Gastroesophageal sphincter (tissue), 4 donors: ENCODE measurements at regions not wholly inside any gene's neighbourhood (a gene's known extent, or its start where the extent isn't known, plus 50 kb on each side); places are given as distances from the start of the nearest gene placed in this dataset.

Experiments used
- ATAC-seq: fragments of 150-250 bp; one replicate; pipeline ENCODE4 v1.9.1; 2016; ENCODE audit warnings: mild to moderate bottlenecking, moderate library complexity
- H3K27ac ChIP-seq, 4 donors: fragments of 200-600 bp; sonication (generic) in 3 of 4; 1 replicate in 3 of 4; 2 replicates in 1 of 4; pipeline ENCODE4 v1.5.1; 2016 to 2019
- H3K27me3 ChIP-seq: fragments of 200-600 bp; sonication (generic); one replicate; pipeline ENCODE4 v1.5.1; 2019
- H3K36me3 ChIP-seq, 2 donors: fragments of 200-600 bp; sonication (generic); one replicate each; pipeline ENCODE4 v1.5.1; 2019; ENCODE audit warnings: control low read depth in 1 of 2
- H3K4me1 ChIP-seq, 3 donors: fragments of 200-600 bp; sonication (generic); 1 replicate in 2 of 3; 2 replicates in 1 of 3; pipeline ENCODE4 v1.5.1; 2016 to 2019; ENCODE audit warnings: control low read depth in 2 of 3
- H3K4me3 ChIP-seq, 2 donors: fragments of 200-600 bp; sonication (generic); one replicate each; pipeline ENCODE4 v1.5.1; 2019; ENCODE audit warnings: mild to moderate bottlenecking in 1 of 2, moderate library complexity in 1 of 2
- H3K9me3 ChIP-seq, 3 donors: fragments of 200-600 bp; sonication (generic); one replicate each; pipeline ENCODE4 v1.5.1; 2017 to 2019; ENCODE audit warnings: control low read depth in 2 of 3
- EP300 ChIP-seq: sonication (generic); formaldehyde crosslinking; IDR thresholded peaks from one replicate; pipeline ENCODE4 v1.6.1; 2017; ENCODE audit warnings: antibody characterized with exemption, mild to moderate bottlenecking
- POLR2A ChIP-seq, 2 donors: fragments of 450-650 bp; IDR thresholded peaks; one replicate each; pipeline ENCODE4 v1.6.1; 2017; ENCODE audit warnings: antibody characterized with exemption in 2 of 2, mild to moderate bottlenecking in 2 of 2, moderate library complexity in 1 of 2
- POLR2AphosphoS5 ChIP-seq: sonication (generic); formaldehyde crosslinking; IDR thresholded peaks from one replicate; pipeline ENCODE4 v1.6.1; 2017; ENCODE audit warnings: antibody characterized with exemption
- WGBS, 2 donors: methylation state at CpG; one replicate each; pipeline ENCODE4 v1.1.5; 2018; ENCODE audit warnings: low coverage in 1 of 2; 5-methylcytosine and 5-hydroxymethylcytosine counted together
- TF ChIP-seq, protein P1 (sequence below), 4 experiments: fragments of 200-600 bp in 2 of 4; fragments of 450-650 bp in 2 of 4; sonication (generic) in 1 of 4; IDR thresholded peaks; one replicate each; pipeline ENCODE4 v1.5.1; 2017 to 2019; ENCODE audit warnings: antibody characterized with exemption in 4 of 4, mild to moderate bottlenecking in 2 of 4, moderate library complexity in 2 of 4

DNA sequence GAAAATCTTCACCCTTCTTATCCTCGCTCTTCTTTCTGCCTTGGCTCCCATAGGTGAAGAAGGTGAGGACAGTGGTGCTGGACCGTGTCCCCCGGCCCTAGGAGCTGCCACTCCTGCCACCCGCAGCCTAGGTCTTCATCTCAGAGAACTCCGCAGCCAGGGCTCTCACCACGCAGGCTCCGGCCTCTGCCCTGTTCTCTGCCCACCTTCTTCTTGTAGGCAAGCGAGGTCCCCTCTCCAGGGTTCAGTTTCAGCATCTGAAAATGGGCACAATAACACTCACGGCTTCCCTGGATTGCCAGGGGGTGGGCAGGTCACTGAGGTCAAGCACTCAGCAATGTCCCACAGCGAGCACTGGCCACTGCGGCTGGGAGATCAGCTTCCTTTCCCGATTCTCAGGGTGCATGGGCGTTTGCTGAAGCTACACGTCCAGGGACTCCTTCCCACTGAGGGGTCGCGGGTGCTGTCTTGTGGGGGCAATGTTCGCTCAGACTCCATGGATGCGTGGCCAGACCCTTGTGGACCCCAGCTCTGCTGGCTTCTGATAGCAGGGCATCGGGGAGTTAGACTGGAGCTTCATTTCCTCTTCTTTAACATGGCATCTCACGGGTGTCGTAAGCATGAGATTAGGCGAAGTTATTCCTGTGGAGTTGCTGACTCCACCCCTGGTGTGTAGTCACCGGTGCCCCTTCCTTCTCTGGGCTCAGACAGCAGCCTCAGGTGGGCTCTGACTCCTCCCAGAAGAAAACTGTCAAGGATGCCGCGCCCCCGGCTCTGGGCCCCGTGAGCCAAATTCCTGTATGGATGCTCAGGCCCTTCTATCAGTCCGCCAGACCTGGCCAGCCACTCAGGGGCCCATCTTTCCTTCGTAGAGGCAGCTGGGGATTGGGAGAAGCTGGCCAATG lies 145.1 kb upstream of the IRX2 start:
- ATAC-seq: no peak
- Histone ChIP-seq H3K27ac (no peak overlapping the region), H3K9me3 (peaks cover 0 to 16% (median 0%) of the 10 kb centered on the region in 3 donors), H3K36me3 (no peaks in the 10 kb centered on the region), H3K27me3 (no peaks in the 10 kb centered on the region), H3K4me1 (no peaks in the 10 kb centered on the region), H3K4me3 (no peak overlapping the region)
- no peak for TF ChIP-seq POLR2A (IDR thresholded peaks at IDR 0.05)
- TF ChIP-seq POLR2AphosphoS5: no peak
- TF ChIP-seq, protein P1, sequence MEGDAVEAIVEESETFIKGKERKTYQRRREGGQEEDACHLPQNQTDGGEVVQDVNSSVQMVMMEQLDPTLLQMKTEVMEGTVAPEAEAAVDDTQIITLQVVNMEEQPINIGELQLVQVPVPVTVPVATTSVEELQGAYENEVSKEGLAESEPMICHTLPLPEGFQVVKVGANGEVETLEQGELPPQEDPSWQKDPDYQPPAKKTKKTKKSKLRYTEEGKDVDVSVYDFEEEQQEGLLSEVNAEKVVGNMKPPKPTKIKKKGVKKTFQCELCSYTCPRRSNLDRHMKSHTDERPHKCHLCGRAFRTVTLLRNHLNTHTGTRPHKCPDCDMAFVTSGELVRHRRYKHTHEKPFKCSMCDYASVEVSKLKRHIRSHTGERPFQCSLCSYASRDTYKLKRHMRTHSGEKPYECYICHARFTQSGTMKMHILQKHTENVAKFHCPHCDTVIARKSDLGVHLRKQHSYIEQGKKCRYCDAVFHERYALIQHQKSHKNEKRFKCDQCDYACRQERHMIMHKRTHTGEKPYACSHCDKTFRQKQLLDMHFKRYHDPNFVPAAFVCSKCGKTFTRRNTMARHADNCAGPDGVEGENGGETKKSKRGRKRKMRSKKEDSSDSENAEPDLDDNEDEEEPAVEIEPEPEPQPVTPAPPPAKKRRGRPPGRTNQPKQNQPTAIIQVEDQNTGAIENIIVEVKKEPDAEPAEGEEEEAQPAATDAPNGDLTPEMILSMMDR (IDR thresholded peaks at IDR 0.05): no peak
- TF ChIP-seq EP300: no peak
- 63 to 91% methylated on average over 5 to 15 of the region's 29 CpGs for WGBS, 2 donors

DNA sequence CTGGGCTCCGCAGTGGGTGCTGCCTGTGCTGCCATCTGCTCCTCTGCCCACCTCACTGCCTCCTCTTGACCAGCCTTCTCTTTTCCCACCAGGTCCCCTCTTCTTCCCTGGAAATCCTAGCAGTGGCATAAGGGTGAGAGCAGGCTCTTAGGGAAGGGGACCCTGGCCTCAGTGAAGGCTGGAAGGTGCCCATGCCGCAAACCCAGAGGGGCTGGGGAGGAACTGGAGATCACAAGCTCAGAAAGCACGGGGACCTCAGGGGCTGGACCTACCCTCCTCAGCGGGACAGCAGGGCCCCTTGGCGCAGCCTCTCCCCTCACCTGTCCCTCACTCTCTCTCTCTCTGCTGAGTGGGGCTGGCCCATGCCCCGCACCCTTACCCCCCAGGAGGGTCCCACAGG lies 144.4 kb upstream of the IRX2 start:
- WGBS, 2 donors: 92% methylated on average over 4 of the region's 6 CpGs; no CpG with 5 or more reads in 1 of the 2 donors
- H3K27ac ChIP-seq: no peak overlapping the region
- H3K36me3 ChIP-seq: no peaks in the 10 kb centered on the region
- TF ChIP-seq, protein P1 (IDR thresholded peaks at IDR 0.05): no peak
- no peak for TF ChIP-seq EP300
- no peak for TF ChIP-seq POLR2AphosphoS5
- no peak for TF ChIP-seq POLR2A (IDR thresholded peaks at IDR 0.05)
- no peak overlapping the region for H3K4me3 ChIP-seq
- no peaks in the 10 kb centered on the region for H3K27me3 ChIP-seq
- no peak for ATAC-seq
- H3K9me3 ChIP-seq: peaks cover 0 to 12% (median 0%) of the 10 kb centered on the region in 3 donors
- no peaks in the 10 kb centered on the region for H3K4me1 ChIP-seq

DNA sequence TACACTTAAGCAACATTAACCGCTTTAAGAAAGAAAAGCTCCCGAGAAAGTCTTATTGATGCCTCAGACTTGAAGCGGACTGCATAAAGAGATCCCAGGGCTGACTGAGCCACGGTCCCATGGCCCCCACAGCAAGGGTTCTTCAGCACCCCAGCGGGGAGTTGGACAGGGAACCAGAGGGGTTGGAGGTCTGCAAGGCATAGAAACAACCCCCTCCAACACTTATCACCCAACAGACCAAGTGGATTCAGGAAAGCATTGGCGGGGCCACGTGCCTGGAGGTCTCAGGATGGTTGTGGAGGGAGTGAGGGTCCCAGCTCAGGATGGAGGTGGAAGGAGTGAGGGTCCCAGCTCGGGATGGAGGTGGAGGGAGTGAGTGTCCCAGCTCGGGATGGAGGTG lies 143.7 kb upstream of the IRX2 start:
- TF ChIP-seq, protein P1 (IDR thresholded peaks at IDR 0.05): no peak
- TF ChIP-seq EP300 (no peak), POLR2AphosphoS5 (no peak), POLR2A (IDR thresholded peaks at IDR 0.05) (no peak)
- WGBS, 2 donors: 77% methylated on average over 6 of the region's 9 CpGs; no CpG with 5 or more reads in 1 of the 2 donors
- Histone ChIP-seq H3K27ac (no peak overlapping the region), H3K27me3 (no peaks in the 10 kb centered on the region), H3K4me1 (no peaks in the 10 kb centered on the region), H3K9me3 (peaks cover 0 to 12% (median 0%) of the 10 kb centered on the region in 3 donors), H3K4me3 (no peak overlapping the region), H3K36me3 (no peaks in the 10 kb centered on the region)
- no peak for ATAC-seq

DNA sequence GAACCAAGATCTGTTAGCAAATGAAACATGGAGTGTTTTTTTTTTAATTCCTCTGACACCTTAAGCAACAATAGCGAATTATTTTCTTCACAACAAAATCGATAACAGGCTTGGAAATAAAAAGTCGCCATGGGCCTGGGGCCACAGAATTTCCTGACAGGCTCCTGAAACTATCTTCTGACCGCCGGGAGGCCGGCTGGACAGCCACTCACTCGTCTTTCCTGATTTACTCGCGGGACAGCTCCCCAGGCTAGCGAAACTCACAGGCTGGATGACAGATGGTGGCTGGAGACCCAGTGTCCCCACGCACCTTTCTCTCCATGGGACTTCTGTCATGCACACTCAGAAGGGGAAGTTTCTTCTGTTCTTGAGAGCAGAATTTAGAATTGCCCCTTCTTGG lies 143.3 kb upstream of the IRX2 start:
- Histone ChIP-seq H3K9me3 (peaks cover 0 to 16% (median 0%) of the 10 kb centered on the region in 3 donors), H3K4me3 (no peak overlapping the region), H3K27me3 (no peaks in the 10 kb centered on the region), H3K27ac (no peak overlapping the region), H3K36me3 (no peaks in the 10 kb centered on the region), H3K4me1 (no peaks in the 10 kb centered on the region)
- no peak for ATAC-seq
- TF ChIP-seq EP300: no peak
- 77 to 87% methylated on average over 4 to 5 of the region's 11 CpGs for WGBS, 2 donors

DNA sequence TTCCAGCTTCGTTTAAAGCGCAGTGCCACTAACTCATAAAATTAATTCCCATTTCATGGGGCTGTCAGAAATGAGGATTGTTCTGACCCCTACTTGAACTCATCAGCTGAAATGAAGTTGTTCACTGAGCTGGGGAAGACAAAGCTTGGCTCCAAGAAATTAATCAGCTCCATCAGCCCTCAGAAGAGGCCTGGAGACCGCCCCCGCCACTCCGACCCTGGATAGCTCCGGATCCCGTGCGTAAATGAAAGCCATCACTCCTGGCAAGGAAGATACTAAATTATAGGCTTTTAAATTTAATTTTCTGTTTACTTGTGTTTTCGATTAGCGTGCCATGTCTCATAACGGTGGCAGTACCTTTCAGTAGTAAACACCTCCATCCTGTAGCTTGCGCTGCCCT lies 142.8 kb upstream of the IRX2 start:
- Histone ChIP-seq H3K36me3 (no peaks in the 10 kb centered on the region), H3K4me1 (no peaks in the 10 kb centered on the region), H3K4me3 (no peak overlapping the region), H3K27me3 (no peaks in the 10 kb centered on the region), H3K9me3 (peaks cover 0 to 17% (median 0%) of the 10 kb centered on the region in 3 donors), H3K27ac (no peak overlapping the region)
- no peak for ATAC-seq
- no peak for TF ChIP-seq EP300
- TF ChIP-seq, protein P1 (IDR thresholded peaks at IDR 0.05): no peak
- no peak for TF ChIP-seq POLR2AphosphoS5
- TF ChIP-seq POLR2A (IDR thresholded peaks at IDR 0.05): no peak
- WGBS, 2 donors: 67 to 78% methylated on average over 10 to 12 of the region's 12 CpGs
